ENCODE measurements at regions not wholly inside any gene's neighbourhood (a gene's known extent, or its start where the extent isn't known, plus 50 kb on each side); places are given as distances from the start of the nearest gene placed in this dataset.

DNA sequence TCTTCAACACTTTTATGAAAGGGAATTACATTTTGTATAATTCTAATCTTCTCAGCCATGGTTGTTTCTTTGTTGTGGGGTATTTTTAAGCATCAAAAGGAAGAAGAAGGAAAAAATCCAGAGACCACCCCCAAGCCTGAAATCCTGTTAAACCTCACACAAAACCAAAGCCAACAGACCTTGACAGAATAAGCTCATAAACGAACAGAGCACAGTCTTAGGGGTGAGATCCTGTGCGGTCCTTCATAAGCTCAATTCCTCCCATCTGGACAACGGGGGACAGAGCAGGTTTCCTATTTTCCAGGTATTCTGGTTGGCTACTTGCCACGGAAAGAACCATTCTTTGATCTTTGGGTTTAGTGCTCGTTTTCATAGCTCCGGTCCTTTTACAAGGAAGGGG lies 151.3 kb upstream of the SULF2 start:
- no peak for TF ChIP-seq SUZ12 (IDR thresholded peaks at IDR 0.05; ENCODE audit: extremely low read depth, insufficient read depth, insufficient read length)
- no peak for TF ChIP-seq YY1 (IDR thresholded peaks at IDR 0.05; ENCODE audit: insufficient read depth, insufficient read length)
- no peak for TF ChIP-seq ZNF274 (IDR thresholded peaks at IDR 0.05; ENCODE audit: low read depth, low read length)
